Smooth muscle cell (in vitro differentiated cells): ENCODE measurements at regions not wholly inside any gene's neighbourhood (a gene's known extent, or its start where the extent isn't known, plus 50 kb on each side); places are given as distances from the start of the nearest gene placed in this dataset.
"Not testable (repeated sequence)": the region's sequence is repeated elsewhere in the genome, so short reads cannot be mapped to it uniquely, and the experiment has no call there.

Experiments used
- DNase-seq: peaks from one replicate; lab custom pipeline; 2025; ENCODE audit not compliant: unreplicated experiment; lab: John Stamatoyannopoulos, UW
- H2AFZ ChIP-seq: fragments of 200-600 bp; sonication (generic); 2 replicates; pipeline ENCODE4 v1.6.0; 2016; ENCODE audit warnings: antibody characterized with exemption, low read depth, mild to moderate bottlenecking
- H3F3A ChIP-seq: fragments of 200-600 bp; sonication (generic); 2 replicates; pipeline ENCODE4 v1.6.0; 2017; ENCODE audit warnings: antibody characterized with exemption, low read depth
- H3K27ac ChIP-seq: fragments of 200-600 bp; sonication (generic); 2 replicates; pipeline ENCODE4 v1.5.1; 2016; ENCODE audit warnings: low read depth, mild to moderate bottlenecking
- H3K27me3 ChIP-seq: fragments of 200-600 bp; sonication (generic); 2 replicates; pipeline ENCODE4 v1.6.1; 2016; ENCODE audit warnings: low read depth, mild to moderate bottlenecking
- H3K36me3 ChIP-seq: fragments of 200-600 bp; sonication (generic); 2 replicates; pipeline ENCODE4 v1.5.1; 2016; ENCODE audit warnings: low read depth
- H3K4me1 ChIP-seq: fragments of 200-600 bp; sonication (generic); 2 replicates; pipeline ENCODE4 v1.5.1; 2016; ENCODE audit warnings: low read depth
- H3K4me2 ChIP-seq: fragments of 200-600 bp; sonication (generic); 2 replicates; pipeline ENCODE4 v1.6.0; 2016; ENCODE audit warnings: mild to moderate bottlenecking
- H3K4me3 ChIP-seq: fragments of 200-600 bp; sonication (generic); 2 replicates; pipeline ENCODE4 v1.5.1; 2016; ENCODE audit warnings: mild to moderate bottlenecking
- H3K79me2 ChIP-seq: fragments of 200-600 bp; sonication (generic); 2 replicates; pipeline ENCODE4 v1.6.0; 2016; ENCODE audit warnings: low read depth, mild to moderate bottlenecking
- H3K9ac ChIP-seq: fragments of 200-600 bp; sonication (generic); 2 replicates; pipeline ENCODE4 v1.6.0; 2016; ENCODE audit warnings: low read depth
- H3K9me3 ChIP-seq: fragments of 200-600 bp; sonication (generic); replicated peaks from 2 replicates; pipeline ENCODE4 v1.5.1; 2016; ENCODE audit warnings: low read depth
- H4K20me1 ChIP-seq: fragments of 200-600 bp; sonication (generic); 2 replicates; pipeline ENCODE4 v1.6.0; 2016; ENCODE audit warnings: low read depth
- CTCF ChIP-seq: fragments of 200-600 bp; sonication (generic); IDR thresholded peaks from 2 replicates; pipeline ENCODE4 v1.5.1; 2017; ENCODE audit warnings: borderline replicate concordance, mild to moderate bottlenecking, antibody characterized with exemption; ENCODE audit not compliant: insufficient read depth, poor library complexity, severe bottlenecking
- WGBS: methylation state at CpG from one replicate; pipeline ENCODE4 v1.1.7; 2016; ENCODE audit warnings: low lambda C conversion rate; 5-methylcytosine and 5-hydroxymethylcytosine counted together

DNA sequence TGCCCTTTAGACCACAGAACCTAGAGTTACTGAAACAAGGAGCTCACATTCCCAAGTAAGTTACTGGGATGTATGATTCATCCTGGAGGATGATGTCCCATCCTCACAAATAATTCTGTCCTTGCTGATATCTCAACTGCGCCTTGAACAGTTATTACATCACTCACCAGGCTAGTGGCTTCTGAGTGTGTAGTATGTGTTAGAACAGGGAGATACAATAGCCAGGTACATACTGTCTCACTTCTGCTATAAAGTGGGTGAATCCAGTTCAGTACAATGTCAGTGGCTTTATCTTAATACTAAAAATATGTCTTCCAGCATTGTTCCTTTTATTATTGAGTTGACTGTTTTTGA is 483.2 kb upstream of the FRG2C start:
- Histone ChIP-seq H3K9me3 (no peaks in the 10 kb centered on the region), H4K20me1 (no peaks in the 10 kb centered on the region), H3K4me2 (no peak overlapping the region), H3K4me3 (no peak overlapping the region), H3K4me1 (no peaks in the 10 kb centered on the region), H3K36me3 (no peaks in the 10 kb centered on the region), H3K9ac (no peak overlapping the region), H3K27ac (no peak overlapping the region), H2AFZ (no peak overlapping the region), H3F3A (no peaks in the 10 kb centered on the region), H3K27me3 (peaks cover 7% of the 10 kb centered on the region), H3K79me2 (no peaks in the 10 kb centered on the region)
- WGBS, result 63% methylated on average over 1 of the region's 1 CpG
- TF ChIP-seq CTCF, result no peak
- DNase-seq, result no peak

DNA sequence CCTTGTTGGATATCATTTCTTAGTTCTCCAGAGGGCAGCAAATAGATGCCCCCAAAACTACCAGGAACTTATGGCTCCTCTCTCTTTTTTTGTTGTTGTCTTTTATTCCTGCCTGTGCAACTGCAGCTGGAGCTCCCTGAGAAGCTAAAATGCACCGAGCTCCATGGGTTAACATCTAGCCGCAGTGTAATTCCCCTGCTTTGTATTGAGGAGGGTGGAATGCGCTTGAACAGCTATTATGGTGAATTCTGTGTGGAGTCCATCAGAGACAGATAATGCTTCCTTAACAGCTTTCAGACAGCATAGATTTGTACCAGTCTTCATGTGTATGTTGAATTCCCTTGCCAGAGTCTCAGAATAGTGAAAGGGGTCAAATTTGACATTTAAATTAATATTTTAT is 475.2 kb upstream of the FRG2C start:
- Histone ChIP-seq H4K20me1 (no peaks in the 10 kb centered on the region), H3K36me3 (no peaks in the 10 kb centered on the region), H3K4me1 (peaks cover 12% of the 10 kb centered on the region), H3K9ac (no peak overlapping the region), H3K4me3 (no peak overlapping the region), H3K27me3 (peaks cover 6% of the 10 kb centered on the region), H3K9me3 (no peaks in the 10 kb centered on the region), H2AFZ (no peak overlapping the region), H3K27ac (no peak overlapping the region), H3K4me2 (no peak overlapping the region), H3K79me2 (no peaks in the 10 kb centered on the region), H3F3A (no peaks in the 10 kb centered on the region)
- no peak for DNase-seq
- 88% methylated on average over 3 of the region's 3 CpGs for WGBS
- TF ChIP-seq CTCF, result no peak

DNA sequence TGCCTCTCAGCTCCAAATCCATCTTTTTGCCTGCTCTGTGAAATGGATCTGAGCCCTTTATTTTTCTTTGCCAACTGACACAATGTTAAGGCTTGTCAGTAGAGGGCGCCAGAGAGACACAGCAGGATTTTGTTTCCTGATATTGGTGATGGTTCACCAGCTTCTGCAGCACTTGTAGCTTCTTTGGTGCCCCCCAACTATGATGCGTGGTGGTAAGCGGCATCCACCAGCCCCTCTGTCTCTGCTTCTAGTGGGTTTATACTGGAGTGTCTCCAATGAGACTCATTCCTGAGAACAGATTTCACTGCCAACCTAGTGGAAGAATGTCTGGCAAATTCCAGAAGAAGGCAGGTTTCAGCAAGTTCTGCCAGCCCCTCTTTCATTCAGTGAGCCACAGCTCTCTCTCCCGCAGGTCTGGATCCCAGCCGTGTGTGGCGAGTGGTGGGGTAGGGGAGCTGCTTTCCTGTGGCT is 471.9 kb upstream of the FRG2C start:
- Histone ChIP-seq H2AFZ (no peak overlapping the region), H3K27ac (no peak overlapping the region), H4K20me1 (no peaks in the 10 kb centered on the region), H3K27me3 (peaks cover 6% of the 10 kb centered on the region), H3K9me3 (no peaks in the 10 kb centered on the region), H3F3A (no peaks in the 10 kb centered on the region), H3K79me2 (no peaks in the 10 kb centered on the region), H3K9ac (no peak overlapping the region), H3K4me1 (peaks cover 12% of the 10 kb centered on the region), H3K36me3 (no peaks in the 10 kb centered on the region), H3K4me3 (no peak overlapping the region), H3K4me2 (no peak overlapping the region)
- WGBS, result 33% methylated on average over 6 of the region's 6 CpGs
- DNase-seq, result peak; percentile 1
- TF ChIP-seq CTCF, result peak; percentile 93

GRCh38 chr3:75193797-75194196 is 470.3 kb upstream of the FRG2C start:
- H3K4me3 ChIP-seq, result no peak overlapping the region
- no peaks in the 10 kb centered on the region for H3K9me3 ChIP-seq
- no peak for TF ChIP-seq CTCF
- H3K27me3 ChIP-seq, result peaks cover 3% of the 10 kb centered on the region
- H3K36me3 ChIP-seq, result no peaks in the 10 kb centered on the region
- no peaks in the 10 kb centered on the region for H4K20me1 ChIP-seq
- no peaks in the 10 kb centered on the region for H3F3A ChIP-seq
- no peak overlapping the region for H3K9ac ChIP-seq
- no peaks in the 10 kb centered on the region for H3K79me2 ChIP-seq
- H3K4me2 ChIP-seq, result no peak overlapping the region
- peaks cover 6% of the 10 kb centered on the region for H3K4me1 ChIP-seq
- WGBS, result 90% methylated on average over 4 of the region's 4 CpGs
- no peak overlapping the region for H3K27ac ChIP-seq
- H2AFZ ChIP-seq, result no peak overlapping the region
- no peak for DNase-seq

DNA sequence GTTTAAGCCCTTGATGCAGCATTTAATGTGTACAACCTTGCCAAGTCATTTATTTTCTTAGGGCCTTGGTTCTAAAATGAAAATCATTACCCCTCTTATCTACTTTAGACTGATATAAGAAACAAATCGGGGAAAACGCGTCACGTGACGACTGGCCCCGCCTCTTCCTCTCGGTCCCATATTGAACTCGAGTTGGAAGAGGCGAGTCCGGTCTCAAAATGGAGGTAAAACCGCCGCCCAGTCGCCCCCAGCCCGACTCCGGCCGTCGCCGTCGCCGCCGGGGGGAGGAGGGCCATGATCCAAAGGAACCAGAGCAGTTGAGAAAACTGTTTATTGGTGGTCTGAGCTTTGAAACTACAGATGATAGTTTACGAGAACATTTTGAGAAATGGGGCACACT is 449.8 kb upstream of the FRG2C start:
- H3K4me1 ChIP-seq, DNase-seq: not testable (repeated sequence)

More for the DNA sequence above, 449.8 kb upstream of the FRG2C start:
- H3F3A ChIP-seq, H3K9me3 ChIP-seq, H3K4me3 ChIP-seq, H3K27ac ChIP-seq, H3K79me2 ChIP-seq, H3K27me3 ChIP-seq, H3K4me2 ChIP-seq, H4K20me1 ChIP-seq, H3K36me3 ChIP-seq, H2AFZ ChIP-seq, H3K9ac ChIP-seq: not testable (repeated sequence)
- 93% methylated on average over 22 of the region's 22 CpGs for WGBS
